ENCODE measurements at regions not wholly inside any gene's neighbourhood (a gene's known extent, or its start where the extent isn't known, plus 50 kb on each side); places are given as distances from the start of the nearest gene placed in this dataset.

GRCh38 chr9:96085491-96086143 is 210.1 kb downstream of the ERCC6L2 start:
- no peaks in the 10 kb centered on the region for H3K36me3 ChIP-seq (ENCODE audit: insufficient read depth, low read length)
- H3K4me3 ChIP-seq (ENCODE audit: insufficient read depth, low read length): no peak overlapping the region
- peaks cover 5% of the 10 kb centered on the region for H3K27me3 ChIP-seq (ENCODE audit: insufficient read depth, low read length)
- H3K4me1 ChIP-seq (ENCODE audit: insufficient read depth, low read length): no peaks in the 10 kb centered on the region
- no peaks in the 10 kb centered on the region for H3K79me2 ChIP-seq (ENCODE audit: insufficient read depth, low read length)
- H3K4me2 ChIP-seq (ENCODE audit: insufficient read depth, low read length): no peak overlapping the region
- no peak overlapping the region for H2AFZ ChIP-seq (ENCODE audit: low read length)
- DNase-seq (ENCODE audit: insufficient read length, low spot score, missing footprints): no peak
- no peak overlapping the region for H3K27ac ChIP-seq (ENCODE audit: low read depth, low read length)
- H4K20me1 ChIP-seq (ENCODE audit: insufficient read depth, low read length): no peaks in the 10 kb centered on the region
- H3K9me3 ChIP-seq (ENCODE audit: low read depth, low read length): no peaks in the 10 kb centered on the region
- no peak for TF ChIP-seq CTCF (IDR thresholded peaks at IDR 0.05; ENCODE audit: extremely low read depth, low read depth, low read length)

DNA sequence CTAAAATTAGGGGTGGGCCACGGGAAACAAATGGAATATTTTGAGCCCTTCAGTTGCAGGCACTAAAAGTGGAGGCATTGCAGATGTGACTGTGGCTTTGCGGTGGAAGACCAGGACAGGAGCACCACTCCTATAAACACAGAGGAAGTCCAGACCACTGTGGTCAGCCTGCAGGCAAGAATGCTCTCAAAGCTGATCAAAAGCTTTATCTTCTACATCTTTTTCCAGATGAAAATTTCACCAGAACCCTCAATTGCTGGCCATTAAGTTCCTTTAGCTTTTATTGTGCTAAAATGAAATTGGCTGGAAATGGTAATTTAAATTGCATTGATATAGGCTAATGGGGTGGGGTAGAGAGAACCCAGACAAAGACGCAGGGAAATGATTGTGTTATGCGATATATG is 208.8 kb downstream of the ERCC6L2 start:
- H3K9me3 ChIP-seq (ENCODE audit: low read depth, low read length): no peaks in the 10 kb centered on the region
- peaks cover 8% of the 10 kb centered on the region for H3K27me3 ChIP-seq (ENCODE audit: insufficient read depth, low read length)
- no peak for DNase-seq (ENCODE audit: insufficient read length, low spot score, missing footprints)
- no peak overlapping the region for H3K4me2 ChIP-seq (ENCODE audit: insufficient read depth, low read length)
- no peaks in the 10 kb centered on the region for H3K36me3 ChIP-seq (ENCODE audit: insufficient read depth, low read length)
- no peak overlapping the region for H2AFZ ChIP-seq (ENCODE audit: low read length)
- no peaks in the 10 kb centered on the region for H3K79me2 ChIP-seq (ENCODE audit: insufficient read depth, low read length)
- H3K27ac ChIP-seq (ENCODE audit: low read depth, low read length): no peak overlapping the region
- no peaks in the 10 kb centered on the region for H3K4me1 ChIP-seq (ENCODE audit: insufficient read depth, low read length)
- no peak overlapping the region for H3K4me3 ChIP-seq (ENCODE audit: insufficient read depth, low read length)
- H4K20me1 ChIP-seq (ENCODE audit: insufficient read depth, low read length): no peaks in the 10 kb centered on the region
- TF ChIP-seq CTCF (IDR thresholded peaks at IDR 0.05; ENCODE audit: extremely low read depth, low read depth, low read length): no peak

DNA sequence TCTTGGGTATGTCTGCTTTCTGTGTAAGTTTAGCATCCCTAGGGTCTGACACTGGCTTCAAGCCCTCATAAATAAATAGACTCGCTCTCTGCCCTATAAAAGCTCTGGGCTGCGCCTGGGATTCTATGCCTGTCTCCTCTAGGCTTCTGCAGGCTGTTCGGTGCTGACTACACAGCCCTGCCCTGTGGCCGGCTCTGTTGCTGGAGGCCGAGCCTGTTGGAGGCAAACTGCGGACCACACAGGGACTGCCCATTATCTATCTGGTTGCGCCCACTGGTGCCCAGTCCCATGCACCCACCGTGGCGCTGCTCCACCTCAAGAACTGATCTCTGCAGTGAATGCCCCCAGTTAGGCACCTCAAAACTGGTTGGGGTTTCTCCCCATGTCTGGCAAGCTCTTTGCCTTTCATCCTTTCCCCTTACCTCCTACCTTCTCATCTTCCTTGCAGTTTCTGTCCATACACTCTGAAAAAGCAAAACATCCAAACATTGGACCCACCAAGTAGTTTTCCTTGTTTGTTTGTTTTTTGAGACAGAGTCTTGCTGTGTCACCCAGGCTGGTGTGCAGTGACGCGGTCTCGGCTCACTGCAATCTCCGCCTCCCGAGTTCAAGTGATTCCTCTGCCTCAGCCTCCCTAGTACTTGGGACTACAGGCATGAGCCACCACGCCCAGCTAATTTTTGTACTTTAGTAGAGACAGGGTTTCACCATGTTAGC is 207.2 kb downstream of the ERCC6L2 start:
- Histone ChIP-seq H3K36me3 (ENCODE audit: insufficient read depth, low read length) (no peaks in the 10 kb centered on the region), H3K79me2 (ENCODE audit: insufficient read depth, low read length) (no peaks in the 10 kb centered on the region), H4K20me1 (ENCODE audit: insufficient read depth, low read length) (no peaks in the 10 kb centered on the region), H3K9me3 (ENCODE audit: low read depth, low read length) (no peaks in the 10 kb centered on the region), H3K27me3 (ENCODE audit: insufficient read depth, low read length) (peaks cover 8% of the 10 kb centered on the region), H2AFZ (ENCODE audit: low read length) (no peak overlapping the region), H3K4me3 (ENCODE audit: insufficient read depth, low read length) (no peak overlapping the region), H3K4me1 (ENCODE audit: insufficient read depth, low read length) (no peaks in the 10 kb centered on the region), H3K4me2 (ENCODE audit: insufficient read depth, low read length) (no peak overlapping the region), H3K27ac (ENCODE audit: low read depth, low read length) (no peak overlapping the region)
- no peak for DNase-seq (ENCODE audit: insufficient read length, low spot score, missing footprints)
- TF ChIP-seq CTCF (IDR thresholded peaks at IDR 0.05; ENCODE audit: extremely low read depth, low read depth, low read length): no peak

DNA sequence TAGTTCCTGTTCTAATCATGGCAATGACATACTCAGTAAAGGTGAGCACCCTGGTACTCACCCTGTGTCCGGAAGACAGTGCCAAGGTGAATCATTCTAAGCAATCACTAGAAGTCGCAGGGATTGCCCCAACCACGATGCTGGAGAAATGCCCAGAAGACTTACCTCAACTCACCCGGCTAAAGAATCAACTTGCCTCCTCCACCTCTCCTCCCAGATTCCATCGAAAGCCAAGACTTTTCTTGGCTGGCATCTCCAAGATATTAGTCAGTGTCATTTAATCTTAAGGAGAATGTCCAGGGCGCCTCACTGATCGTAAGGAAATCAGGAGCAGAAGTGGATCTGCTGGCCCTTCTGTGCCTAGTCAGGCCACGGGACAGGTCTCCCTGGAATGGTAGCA is 204.9 kb downstream of the ERCC6L2 start:
- Histone ChIP-seq H3K9me3 (ENCODE audit: low read depth, low read length) (no peaks in the 10 kb centered on the region), H4K20me1 (ENCODE audit: insufficient read depth, low read length) (no peaks in the 10 kb centered on the region), H3K36me3 (ENCODE audit: insufficient read depth, low read length) (no peaks in the 10 kb centered on the region), H3K27me3 (ENCODE audit: insufficient read depth, low read length) (peaks cover 8% of the 10 kb centered on the region), H3K27ac (ENCODE audit: low read depth, low read length) (no peak overlapping the region), H3K4me3 (ENCODE audit: insufficient read depth, low read length) (no peak overlapping the region), H3K4me2 (ENCODE audit: insufficient read depth, low read length) (no peak overlapping the region), H3K4me1 (ENCODE audit: insufficient read depth, low read length) (no peaks in the 10 kb centered on the region), H3K79me2 (ENCODE audit: insufficient read depth, low read length) (no peaks in the 10 kb centered on the region), H2AFZ (ENCODE audit: low read length) (no peak overlapping the region)
- no peak for TF ChIP-seq CTCF (IDR thresholded peaks at IDR 0.05; ENCODE audit: extremely low read depth, low read depth, low read length)
- DNase-seq (ENCODE audit: insufficient read length, low spot score, missing footprints): no peak
